ENCODE measurements at regions not wholly inside any gene's neighbourhood (a gene's known extent, or its start where the extent isn't known, plus 50 kb on each side); places are given as distances from the start of the nearest gene placed in this dataset.
"Not testable (repeated sequence)": the region's sequence is repeated elsewhere in the genome, so short reads cannot be mapped to it uniquely, and the experiment has no call there.

DNA sequence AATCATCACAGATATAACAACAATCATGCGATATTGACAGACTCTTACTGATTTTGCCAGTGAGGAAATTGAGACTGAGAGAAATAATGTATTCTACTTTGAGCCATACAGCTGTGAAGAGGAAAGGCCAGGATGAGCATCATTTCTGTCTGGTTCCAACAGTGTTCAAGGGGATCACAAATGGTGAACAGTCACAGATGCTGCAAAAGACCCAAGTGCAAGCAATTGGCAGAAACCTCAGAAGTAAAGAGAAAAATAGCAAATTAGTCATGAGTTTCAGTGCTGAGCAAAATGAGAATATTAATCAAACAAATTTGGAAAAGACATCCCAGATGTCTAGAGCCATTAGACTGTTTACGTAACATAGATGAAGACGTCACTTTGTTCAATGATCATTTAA, 114.1 kb downstream of the RAB38 start:
- TF ChIP-seq, protein P1, sequence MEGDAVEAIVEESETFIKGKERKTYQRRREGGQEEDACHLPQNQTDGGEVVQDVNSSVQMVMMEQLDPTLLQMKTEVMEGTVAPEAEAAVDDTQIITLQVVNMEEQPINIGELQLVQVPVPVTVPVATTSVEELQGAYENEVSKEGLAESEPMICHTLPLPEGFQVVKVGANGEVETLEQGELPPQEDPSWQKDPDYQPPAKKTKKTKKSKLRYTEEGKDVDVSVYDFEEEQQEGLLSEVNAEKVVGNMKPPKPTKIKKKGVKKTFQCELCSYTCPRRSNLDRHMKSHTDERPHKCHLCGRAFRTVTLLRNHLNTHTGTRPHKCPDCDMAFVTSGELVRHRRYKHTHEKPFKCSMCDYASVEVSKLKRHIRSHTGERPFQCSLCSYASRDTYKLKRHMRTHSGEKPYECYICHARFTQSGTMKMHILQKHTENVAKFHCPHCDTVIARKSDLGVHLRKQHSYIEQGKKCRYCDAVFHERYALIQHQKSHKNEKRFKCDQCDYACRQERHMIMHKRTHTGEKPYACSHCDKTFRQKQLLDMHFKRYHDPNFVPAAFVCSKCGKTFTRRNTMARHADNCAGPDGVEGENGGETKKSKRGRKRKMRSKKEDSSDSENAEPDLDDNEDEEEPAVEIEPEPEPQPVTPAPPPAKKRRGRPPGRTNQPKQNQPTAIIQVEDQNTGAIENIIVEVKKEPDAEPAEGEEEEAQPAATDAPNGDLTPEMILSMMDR (IDR thresholded peaks at IDR 0.05), result no peak
- TF ChIP-seq POLR2A (IDR thresholded peaks at IDR 0.05) (no peak), EP300 (IDR thresholded peaks at IDR 0.05) (no peak)
- 95 to 96% methylated on average over 3 of the region's 3 CpGs for WGBS, 2 donors
- H3K27ac ChIP-seq, result no peak overlapping the region

DNA sequence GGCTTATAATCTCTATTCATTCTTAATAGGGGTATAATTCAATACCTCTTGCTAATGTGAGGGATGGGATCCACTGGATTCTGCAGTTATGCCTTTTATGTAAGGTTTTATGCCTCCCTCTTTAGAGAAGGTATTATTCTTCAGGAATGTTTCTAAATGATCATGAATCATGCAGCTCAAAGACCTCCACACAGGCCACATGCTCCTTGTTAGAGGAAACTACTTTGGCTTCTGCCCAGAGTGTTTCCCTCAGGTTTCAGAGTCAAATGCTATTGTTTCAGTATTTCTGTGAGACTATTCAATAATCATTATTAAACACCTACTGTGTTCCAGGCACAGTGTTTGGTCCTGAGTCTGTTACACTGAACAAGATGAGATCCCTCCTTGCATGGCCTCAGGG, 115.9 kb downstream of the RAB38 start:
- TF ChIP-seq EP300 (IDR thresholded peaks at IDR 0.05) (no peak), POLR2A (IDR thresholded peaks at IDR 0.05) (no peak)
- Histone ChIP-seq H3K9me3 (no peaks in the 10 kb centered on the region), H3K4me1 (no peaks in the 10 kb centered on the region), H3K36me3 (no peaks in the 10 kb centered on the region), H3K4me3 (no peak overlapping the region), H3K27ac (no peak overlapping the region), H3K27me3 (no peaks in the 10 kb centered on the region)
- no peak for DNase-seq (ENCODE audit: low spot score in 2 of 2)

More for the DNA sequence above, 114.1 kb downstream of the RAB38 start:
- no peak overlapping the region for H3K4me3 ChIP-seq
- no peaks in the 10 kb centered on the region for H3K27me3 ChIP-seq
- H3K4me1 ChIP-seq, result no peaks in the 10 kb centered on the region
- no peak for DNase-seq (ENCODE audit: low spot score in 2 of 2)
- H3K36me3 ChIP-seq, result no peaks in the 10 kb centered on the region
- no peaks in the 10 kb centered on the region for H3K9me3 ChIP-seq

DNA sequence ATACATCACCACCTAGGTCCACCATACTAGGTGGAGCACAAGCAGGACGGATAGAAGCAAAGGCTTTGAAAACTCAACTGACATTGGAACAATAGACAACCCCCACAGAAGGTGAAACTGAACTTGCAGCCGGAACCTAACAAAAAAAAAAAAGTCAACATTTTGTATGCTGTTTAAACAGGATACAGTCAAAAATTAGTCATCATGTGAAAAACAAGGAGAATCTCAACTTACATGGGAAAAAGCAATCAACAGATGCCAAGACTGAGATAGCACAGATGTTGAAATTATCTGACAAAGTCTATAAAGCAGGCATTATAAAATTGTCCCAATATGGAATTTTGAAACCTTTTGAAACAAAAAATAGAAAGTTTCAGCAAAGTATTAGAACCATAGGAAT, 123.8 kb downstream of the RAB38 start:
- Histone ChIP-seq H3K9me3 (no peaks in the 10 kb centered on the region), H3K36me3 (no peaks in the 10 kb centered on the region), H3K27ac (no peak overlapping the region), H3K4me1 (no peaks in the 10 kb centered on the region), H3K27me3 (no peaks in the 10 kb centered on the region), H3K4me3 (no peak overlapping the region)
- 77 to 90% methylated on average over 2 of the region's 2 CpGs for WGBS, 2 donors
- DNase-seq (ENCODE audit: low spot score in 2 of 2), result no peak
- TF ChIP-seq, protein P1 (IDR thresholded peaks at IDR 0.05), result no peak
- TF ChIP-seq POLR2A (IDR thresholded peaks at IDR 0.05) (no peak), EP300 (IDR thresholded peaks at IDR 0.05) (no peak)

DNA sequence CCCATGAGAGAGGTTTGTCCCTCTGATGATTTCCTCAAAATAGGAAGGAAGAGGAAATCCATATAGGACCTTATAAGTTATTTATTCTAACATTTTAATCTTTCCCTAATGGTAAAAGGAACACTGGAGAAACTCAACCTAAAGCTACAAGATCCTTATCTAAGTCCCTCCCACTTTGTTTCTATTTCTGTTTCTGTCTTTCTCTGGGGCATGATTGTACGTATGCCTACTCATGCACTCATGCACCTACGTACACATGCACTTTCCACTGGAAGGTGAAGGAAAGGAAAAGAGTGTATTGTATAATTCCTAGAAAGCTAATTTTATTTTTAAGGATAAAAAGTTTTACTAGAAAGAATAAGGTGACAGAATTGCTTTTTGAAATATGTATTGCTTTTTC, 125.0 kb downstream of the RAB38 start:
- Histone ChIP-seq H3K9me3 (no peaks in the 10 kb centered on the region), H3K4me3 (no peak overlapping the region), H3K27ac (no peak overlapping the region), H3K4me1 (no peaks in the 10 kb centered on the region), H3K36me3 (no peaks in the 10 kb centered on the region), H3K27me3 (no peaks in the 10 kb centered on the region)
- 83 to 85% methylated on average over 2 of the region's 2 CpGs for WGBS, 2 donors
- no peak for TF ChIP-seq EP300 (IDR thresholded peaks at IDR 0.05)
- TF ChIP-seq POLR2A (IDR thresholded peaks at IDR 0.05), result no peak
- TF ChIP-seq, protein P1 (IDR thresholded peaks at IDR 0.05), result no peak
- DNase-seq (ENCODE audit: low spot score in 2 of 2), result no peak

DNA sequence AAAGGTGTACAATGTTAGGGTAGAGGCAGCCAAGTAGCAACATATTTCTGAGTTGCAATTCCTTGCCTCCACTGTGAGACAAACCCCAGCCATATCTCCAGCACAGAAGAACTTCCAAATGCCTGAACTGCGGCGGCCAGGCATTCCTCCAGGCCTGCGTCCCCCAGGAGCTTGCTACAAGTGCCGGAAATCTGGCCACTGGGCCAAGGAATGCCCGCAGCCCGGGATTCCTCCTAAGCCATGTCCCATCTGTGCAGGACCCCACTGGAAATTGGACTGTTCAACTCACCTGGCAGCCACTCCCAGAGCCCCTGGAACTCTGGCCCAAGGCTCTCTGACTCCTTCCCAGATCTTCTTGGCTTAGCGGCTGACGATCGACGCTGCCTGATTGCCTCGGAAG, 130.0 kb downstream of the RAB38 start:
- WGBS, 2 donors, result 70 to 78% methylated on average over 11 of the region's 11 CpGs
- not testable (repeated sequence) for H3K9me3 ChIP-seq, H3K36me3 ChIP-seq

GRCh38 chr11:88044658-88045057, 130.6 kb downstream of the RAB38 start:
- not testable (repeated sequence) for H3K4me1 ChIP-seq; DNase-seq (ENCODE audit: low spot score in 2 of 2); H3K4me3 ChIP-seq; H3K27me3 ChIP-seq; H3K27ac ChIP-seq; H3K36me3 ChIP-seq; H3K9me3 ChIP-seq
- WGBS, 2 donors, result 54 to 58% methylated on average over 5 of the region's 5 CpGs

More for the DNA sequence above, 130.0 kb downstream of the RAB38 start:
- not testable (repeated sequence) for H3K4me1 ChIP-seq; H3K27me3 ChIP-seq; DNase-seq (ENCODE audit: low spot score in 2 of 2); H3K27ac ChIP-seq; H3K4me3 ChIP-seq

DNA sequence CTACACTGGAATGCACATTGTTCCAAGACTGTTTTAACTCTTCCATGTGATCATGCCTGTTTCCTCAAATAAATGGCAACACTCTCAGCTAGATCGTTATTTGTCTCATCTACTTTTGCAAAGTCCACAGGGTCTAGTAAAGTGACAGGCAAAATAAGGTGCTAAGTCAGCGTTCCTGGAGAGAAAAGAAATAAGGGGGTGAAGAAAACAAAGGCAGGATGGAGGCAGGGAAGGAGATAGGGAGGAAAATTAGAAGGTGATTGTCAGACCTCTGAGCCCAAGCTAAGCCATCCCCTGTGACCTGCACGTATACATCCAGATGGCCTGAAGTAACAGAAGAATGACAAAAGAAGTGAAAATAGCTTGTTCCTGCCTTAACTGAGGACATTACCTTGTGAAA, 132.1 kb downstream of the RAB38 start:
- Histone ChIP-seq H3K27ac (no peak overlapping the region), H3K27me3 (no peaks in the 10 kb centered on the region), H3K4me3 (no peak overlapping the region), H3K9me3 (no peaks in the 10 kb centered on the region), H3K36me3 (no peaks in the 10 kb centered on the region), H3K4me1 (peaks cover 0 to 7% (median 0%) of the 10 kb centered on the region in 4 donors)
- no peak for DNase-seq (ENCODE audit: low spot score in 2 of 2)
- WGBS, 2 donors, result 41 to 67% methylated on average over 3 of the region's 3 CpGs
- no peak for TF ChIP-seq POLR2A (IDR thresholded peaks at IDR 0.05)

All from tibial nerve (tissue), 4 donors.